ENCODE measurements at regions not wholly inside any gene's neighbourhood (a gene's known extent, or its start where the extent isn't known, plus 50 kb on each side); places are given as distances from the start of the nearest gene placed in this dataset.

GRCh38 chr11:15665368-15665871, 550.7 kb downstream of the INSC start:
- TF ChIP-seq, protein P1, sequence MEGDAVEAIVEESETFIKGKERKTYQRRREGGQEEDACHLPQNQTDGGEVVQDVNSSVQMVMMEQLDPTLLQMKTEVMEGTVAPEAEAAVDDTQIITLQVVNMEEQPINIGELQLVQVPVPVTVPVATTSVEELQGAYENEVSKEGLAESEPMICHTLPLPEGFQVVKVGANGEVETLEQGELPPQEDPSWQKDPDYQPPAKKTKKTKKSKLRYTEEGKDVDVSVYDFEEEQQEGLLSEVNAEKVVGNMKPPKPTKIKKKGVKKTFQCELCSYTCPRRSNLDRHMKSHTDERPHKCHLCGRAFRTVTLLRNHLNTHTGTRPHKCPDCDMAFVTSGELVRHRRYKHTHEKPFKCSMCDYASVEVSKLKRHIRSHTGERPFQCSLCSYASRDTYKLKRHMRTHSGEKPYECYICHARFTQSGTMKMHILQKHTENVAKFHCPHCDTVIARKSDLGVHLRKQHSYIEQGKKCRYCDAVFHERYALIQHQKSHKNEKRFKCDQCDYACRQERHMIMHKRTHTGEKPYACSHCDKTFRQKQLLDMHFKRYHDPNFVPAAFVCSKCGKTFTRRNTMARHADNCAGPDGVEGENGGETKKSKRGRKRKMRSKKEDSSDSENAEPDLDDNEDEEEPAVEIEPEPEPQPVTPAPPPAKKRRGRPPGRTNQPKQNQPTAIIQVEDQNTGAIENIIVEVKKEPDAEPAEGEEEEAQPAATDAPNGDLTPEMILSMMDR (IDR thresholded peaks at IDR 0.05): no peak
- TF ChIP-seq POLR2AphosphoS5 (IDR thresholded peaks at IDR 0.05) (no peak), POLR2A (IDR thresholded peaks at IDR 0.05) (no peak)

All from breast epithelium (tissue), 3 donors.